ENCODE measurements at regions not wholly inside any gene's neighbourhood (a gene's known extent, or its start where the extent isn't known, plus 50 kb on each side); places are given as distances from the start of the nearest gene placed in this dataset.
"Not testable (repeated sequence)": the region's sequence is repeated elsewhere in the genome, so short reads cannot be mapped to it uniquely, and the experiment has no call there.

DNA sequence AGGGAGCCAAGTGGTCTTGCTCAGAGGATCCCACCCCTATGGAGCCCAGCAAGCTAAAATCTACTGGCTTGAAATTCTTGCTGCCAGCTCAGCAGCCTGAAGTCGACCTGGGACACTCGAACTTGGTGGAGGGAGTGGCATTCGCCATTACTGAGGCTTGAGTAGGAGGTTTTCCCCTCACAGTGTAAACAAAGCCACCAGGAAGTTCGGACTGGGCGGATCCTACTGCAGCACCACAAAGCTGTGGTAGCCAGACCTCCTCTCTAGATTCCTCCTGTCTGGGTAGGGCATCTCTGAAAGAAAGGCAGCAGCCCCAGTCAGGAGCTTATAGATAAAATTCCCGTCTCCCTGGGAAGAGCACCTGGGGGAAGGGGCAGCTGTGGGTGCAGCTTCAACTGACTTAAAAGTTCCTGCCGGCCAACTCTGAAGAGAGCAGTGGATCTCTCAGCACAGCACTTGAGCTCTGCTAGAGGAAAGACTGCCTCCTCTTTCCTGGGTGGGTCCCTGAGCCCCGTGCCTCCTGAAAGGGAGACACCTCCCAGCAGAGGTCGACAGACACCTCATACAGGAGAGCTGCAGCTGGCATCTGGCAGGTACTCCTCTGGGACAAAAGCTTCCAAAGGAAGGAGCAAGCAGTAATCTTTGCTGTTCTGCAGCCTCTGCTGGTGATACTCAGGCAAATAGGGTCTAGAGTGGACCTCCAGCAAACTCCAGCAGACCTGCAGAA is 576.3 kb upstream of the NECTIN3 start:
- no peak for DNase-seq

DNA sequence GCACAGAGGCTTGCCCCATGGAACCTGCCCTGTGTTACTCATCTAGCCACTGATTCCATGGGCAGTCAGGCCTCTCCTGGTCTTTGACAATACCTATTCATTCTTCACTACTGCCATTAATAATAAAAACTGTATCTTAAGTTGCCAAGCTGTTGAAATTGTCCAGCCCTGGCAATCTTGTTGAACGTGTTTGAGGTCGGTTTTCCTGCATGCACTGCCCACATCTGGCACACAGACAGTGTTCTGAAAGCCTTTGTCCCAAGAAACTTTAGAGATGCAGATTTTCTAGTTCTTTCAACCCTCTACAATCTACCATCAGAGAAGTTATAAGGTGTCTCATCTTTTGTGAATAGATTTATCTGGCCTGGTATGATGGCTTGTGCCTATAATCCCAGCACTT is 567.2 kb upstream of the NECTIN3 start:
- DNase-seq = no peak

DNA sequence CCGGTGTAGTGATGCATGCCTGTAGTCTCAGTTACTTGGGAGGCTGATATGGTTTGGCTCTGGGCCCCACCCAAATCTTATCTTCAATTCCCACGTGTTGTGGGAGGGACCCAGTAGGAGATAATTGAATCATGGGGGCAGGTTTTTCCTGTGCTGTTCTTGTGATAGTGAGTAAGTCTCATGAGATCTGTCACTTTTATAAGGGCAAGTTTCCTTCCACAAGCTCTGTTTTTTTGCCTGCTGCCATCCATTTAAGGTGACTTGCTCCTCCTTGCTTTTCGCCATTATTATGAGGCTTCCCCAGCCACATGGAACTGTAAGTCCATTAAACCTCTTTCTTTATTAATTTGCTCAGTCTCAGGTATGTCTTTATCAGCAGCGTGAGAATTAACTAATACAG is 566.7 kb upstream of the NECTIN3 start:
- DNase-seq = no peak

DNA sequence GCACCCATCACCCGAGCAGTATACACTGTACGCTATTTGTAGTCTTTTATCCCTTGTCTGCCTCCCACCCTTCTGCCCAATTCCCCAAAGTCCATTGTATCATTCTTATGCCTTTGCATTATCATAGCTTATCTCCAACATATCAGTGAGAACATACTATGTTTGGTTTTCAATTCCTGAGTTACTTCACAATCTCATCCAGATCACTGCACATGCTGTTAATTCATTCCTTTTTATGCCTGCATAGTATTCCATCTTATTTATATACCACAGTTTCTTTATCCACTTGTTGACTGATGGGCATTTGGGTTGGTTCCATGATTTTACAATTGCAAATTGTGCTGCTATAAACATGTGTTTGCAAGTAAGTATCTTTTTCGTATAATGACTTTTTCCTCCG is 564.7 kb upstream of the NECTIN3 start:
- no peak for DNase-seq

DNA sequence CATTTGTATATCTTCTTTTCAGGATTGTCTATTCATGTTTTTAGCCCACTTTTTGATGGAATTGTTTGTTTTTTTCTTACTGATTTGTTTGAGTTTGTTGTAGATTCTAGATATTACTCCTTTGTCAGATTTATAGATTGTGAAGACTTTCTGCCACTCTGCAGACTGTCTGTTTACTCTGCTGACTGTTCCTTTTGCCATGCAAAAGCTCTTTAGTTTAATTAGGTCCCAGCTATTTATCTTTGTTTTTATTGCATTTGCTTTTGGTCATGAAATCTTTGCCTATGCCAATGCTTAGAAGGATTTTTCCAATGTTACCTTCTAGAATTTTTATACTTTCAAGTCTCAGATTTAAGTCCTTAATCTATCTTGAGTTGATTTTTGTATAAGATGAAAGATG is 564.0 kb upstream of the NECTIN3 start:
- DNase-seq = not testable (repeated sequence)

DNA sequence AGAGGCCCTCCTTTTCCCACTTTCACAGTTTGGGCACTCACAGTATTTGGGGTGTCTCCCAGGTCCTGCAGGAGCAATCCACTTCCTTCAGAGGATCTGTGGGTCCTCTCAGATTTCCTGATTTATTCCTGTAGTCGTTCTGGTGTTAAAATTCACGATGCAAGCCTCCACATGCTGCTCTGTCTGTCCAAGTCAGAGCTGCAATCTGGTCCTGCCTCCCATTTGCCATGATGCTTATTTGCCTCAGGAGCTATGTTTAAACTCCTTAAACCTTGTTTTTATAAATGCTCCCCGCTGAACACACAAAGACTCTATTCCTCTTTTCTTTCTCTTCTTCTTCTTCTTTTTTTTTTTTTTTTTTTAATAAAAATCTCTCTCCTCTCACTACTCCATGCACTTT is 558.7 kb upstream of the NECTIN3 start:
- no peak for DNase-seq

DNA sequence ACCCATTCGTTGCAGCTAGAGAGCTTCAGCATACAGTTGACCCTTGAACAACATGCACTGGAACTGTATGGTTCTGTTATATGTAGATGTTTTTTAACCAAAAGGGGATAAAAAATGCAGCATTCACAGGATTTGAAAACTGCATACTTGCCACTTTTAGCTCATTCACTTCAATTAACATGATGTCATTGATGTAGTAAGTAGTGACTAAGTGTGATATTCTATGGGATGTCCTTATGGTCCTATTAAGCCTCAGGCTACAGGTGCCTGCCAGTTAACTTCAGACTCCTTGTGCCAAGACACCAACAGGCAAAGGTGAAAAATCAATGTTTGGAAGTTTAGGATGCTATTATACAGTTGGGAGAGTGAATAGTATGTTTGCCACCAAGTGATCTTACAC is 553.6 kb upstream of the NECTIN3 start:
- DNase-seq = no peak

DNA sequence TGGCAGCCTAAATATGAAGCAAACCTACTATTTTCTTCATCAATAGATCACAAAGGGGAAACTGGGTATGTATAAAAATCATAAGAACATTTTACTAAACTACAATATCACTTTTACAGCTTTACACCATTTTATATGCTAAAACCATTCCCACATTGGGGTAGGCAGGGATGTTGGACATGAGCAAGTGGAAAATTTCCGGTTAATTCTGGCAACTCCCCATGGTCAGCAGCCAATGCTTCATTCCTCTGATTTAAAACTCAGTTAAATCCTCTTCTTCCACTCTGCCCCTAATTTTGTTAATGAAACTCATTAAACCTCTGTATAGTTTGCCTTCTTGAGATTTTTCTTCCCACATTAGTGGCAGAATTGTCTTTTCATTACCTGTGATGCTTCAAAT is 552.5 kb upstream of the NECTIN3 start:
- DNase-seq = no peak

DNA sequence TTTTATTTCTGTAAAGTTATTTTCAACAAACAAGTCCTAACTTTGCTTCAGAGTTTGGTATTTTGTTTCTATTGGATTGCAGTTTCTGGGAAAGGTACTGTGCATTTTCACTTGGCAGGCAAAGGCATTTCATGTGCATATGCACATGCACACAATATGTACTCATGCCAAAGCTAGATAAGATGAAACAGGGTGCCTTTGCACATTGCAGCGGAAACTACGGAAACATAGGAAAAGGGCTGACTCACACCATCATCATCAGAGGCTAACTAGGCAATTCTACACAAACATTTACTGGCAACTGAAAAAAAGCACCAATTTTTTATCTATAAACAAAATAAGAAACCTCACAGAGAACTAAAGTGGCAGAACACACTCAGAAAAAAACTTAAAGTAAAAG is 550.6 kb upstream of the NECTIN3 start:
- no peak for DNase-seq

DNA sequence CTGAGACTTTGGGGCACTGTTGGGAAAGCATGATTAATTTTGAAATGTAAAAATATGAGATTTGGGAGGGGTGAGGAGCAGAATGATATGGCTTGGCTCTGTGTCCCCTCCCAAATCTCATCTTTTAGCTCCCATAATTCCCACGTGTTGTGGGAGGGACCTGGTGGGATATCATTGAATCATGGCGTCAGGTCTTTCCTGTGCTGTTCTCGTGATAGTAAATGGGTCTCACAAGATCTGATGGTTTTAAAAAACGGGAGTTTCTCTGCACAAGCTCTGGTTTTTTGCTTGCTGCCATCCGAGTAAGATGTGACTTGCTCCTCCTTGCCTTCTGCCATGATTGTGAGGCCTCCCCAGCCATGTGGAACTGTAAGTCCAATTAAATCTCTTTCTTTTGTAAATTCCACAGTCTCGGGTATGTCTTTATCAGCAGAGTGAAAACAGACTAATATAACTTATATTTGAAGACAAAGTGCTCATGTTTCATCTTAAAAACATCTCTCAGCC is 546.0 kb upstream of the NECTIN3 start:
- not testable (repeated sequence) for DNase-seq

DNA sequence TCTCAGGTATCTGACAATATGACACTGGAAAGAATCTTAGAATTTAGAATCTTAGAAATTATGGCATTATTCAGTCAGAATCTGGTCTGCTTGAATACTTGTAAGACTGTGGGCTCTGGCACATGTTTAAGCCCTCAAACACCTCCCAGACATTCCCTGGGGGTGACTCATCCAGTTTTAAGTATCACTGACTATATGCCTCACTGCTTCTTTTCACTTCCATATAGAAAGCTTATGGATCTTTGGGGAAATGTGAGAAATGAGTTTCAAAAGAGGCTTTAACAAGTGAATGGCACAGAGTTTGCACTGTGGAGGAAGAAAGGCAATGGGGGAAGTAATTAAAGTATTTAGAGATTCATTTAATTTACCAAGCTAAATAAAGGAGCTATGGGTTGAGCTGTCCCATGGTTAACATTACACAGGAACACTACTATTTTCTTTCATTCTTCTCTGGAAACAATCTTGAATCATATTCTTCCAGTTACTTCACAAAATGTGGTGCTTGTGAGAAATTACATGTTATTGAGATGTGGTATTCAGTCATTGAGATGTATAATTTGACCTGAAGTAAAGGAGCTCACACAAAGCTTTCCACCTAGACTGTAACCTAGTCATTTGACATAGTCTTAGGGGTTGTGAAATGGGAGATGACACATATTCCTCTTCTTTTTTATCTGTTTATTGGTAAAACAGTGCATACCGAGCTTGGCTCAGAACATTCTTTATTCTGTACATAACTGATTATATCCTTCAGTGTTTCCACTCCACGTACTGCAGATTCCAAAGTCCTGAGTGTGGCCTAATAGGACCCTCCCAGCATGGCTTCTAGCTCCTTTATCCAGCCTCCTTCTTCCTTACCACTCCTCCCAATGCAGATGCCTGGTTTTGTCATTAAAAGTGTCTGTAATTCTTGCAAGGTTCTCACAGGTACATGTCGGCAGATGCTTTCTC is 544.6 kb upstream of the NECTIN3 start:
- no peak for DNase-seq

DNA sequence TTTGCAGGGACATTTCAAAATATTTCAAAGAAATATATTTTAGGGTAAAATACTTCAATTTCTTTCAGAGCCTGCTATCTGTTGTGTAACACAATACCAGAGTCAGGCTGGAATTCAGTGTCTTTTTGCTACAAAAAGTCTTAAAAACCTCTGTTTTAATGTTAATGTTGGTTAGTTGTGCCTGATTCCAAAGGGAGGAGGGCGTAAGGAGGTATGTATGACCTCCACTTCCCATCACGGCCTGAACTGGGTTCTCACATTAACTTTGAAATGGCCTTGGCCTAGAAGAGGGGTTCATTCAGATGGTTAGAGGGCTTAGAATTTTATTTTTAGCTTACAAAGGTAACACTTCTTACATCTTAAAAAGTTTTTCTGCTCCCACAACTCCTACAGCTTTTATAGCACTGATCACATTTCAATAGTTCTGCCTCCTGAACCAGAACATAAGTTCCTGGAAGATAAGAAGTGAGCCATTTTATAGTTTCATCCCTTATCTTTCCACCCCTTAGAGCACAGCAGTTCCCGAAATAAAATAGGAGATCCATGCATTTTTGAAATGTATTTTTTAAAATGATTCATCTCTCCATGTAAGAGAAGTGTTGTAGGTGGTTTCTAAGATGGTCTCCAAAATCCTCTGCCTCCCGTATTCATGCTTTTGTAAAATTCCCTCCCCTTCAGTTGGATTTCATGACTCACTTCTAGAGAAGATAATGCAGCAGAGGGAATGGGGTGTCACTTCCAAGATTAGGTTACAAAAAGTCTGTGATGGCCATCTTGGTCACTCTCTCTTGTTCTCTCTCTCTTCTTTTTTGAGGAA is 543.1 kb upstream of the NECTIN3 start:
- DNase-seq = no peak

DNA sequence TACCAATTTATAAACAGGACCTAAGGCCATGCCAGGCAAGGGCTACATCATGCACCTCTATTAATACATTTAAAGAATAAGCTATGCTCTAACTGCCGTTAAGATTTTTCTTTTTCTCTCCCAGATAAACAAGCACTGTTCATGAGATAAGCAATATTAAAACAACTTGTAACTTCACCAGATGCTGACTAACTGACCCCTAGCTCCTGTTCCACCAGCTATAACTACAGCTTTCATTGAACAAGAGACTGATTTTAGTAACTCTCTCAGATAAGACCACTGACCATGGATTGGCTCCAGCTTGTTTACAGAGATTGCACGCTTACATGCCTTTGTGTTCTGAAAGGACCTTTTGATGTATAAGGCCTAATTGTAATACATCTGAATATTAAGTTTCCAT is 540.7 kb upstream of the NECTIN3 start:
- no peak for DNase-seq

DNA sequence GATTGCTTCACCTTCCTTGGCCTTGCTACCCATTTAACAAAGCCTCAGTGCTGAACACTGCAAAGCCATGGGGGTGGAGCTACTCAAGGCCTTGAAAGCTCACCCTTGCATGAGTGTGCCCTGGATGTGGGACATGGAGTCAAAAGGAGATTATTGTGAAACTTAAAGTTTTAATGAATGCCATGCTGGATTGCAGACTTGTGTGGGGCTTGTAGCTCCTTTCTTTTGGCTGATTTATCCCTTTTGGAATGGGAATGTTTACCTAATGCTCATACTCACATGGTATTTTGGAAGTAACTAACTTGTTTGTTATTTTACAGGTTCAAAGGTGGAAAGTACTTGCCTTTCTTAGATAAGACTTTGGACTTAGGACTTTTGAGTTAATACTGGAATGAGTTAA is 538.5 kb upstream of the NECTIN3 start:
- no peak for DNase-seq

DNA sequence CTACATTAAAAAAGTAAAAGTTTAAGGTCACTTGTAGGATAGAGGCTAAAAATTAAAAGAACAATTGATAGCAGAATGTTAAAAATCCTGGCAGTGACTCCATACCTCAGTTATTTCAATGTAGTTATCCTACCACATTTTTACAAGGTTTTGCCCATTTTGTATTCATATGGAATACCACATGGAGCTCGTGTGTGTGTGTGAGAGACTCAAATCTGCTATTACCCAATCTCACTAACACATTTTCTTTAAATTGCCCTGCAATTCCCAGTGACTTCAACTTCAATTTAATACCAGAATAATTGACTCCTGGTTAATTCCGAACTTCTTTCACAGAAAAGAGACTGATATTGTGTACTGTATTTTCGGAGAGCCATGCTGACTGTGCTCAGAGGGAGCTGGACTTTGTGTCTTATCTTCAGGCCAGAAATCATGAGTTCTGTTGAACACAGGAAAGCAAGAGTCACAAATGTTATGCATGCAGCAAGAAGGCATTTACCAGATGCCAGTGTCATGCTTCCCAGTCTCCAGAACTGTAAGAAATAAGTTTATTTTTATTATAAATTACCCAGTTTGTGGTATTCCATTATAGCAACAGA is 529.0 kb upstream of the NECTIN3 start:
- DNase-seq = no peak

DNA sequence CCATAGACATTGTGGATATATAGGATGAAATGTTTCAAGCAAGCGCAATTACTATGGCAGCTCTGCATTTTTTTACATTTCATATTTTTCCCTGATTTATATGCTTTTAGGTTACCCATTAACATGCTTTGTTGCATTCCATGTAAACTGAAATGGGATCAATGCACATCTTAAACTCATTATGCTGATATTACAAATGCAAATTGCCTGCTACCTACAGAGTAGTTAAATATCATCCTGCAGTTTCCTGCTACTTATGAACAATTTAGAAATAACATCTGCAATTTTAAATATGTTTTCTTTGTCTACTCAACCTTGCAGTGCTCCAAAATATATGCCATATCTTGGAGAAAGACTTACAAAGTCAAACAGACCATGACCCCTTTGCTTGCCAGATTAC is 526.9 kb upstream of the NECTIN3 start:
- no peak for DNase-seq

DNA sequence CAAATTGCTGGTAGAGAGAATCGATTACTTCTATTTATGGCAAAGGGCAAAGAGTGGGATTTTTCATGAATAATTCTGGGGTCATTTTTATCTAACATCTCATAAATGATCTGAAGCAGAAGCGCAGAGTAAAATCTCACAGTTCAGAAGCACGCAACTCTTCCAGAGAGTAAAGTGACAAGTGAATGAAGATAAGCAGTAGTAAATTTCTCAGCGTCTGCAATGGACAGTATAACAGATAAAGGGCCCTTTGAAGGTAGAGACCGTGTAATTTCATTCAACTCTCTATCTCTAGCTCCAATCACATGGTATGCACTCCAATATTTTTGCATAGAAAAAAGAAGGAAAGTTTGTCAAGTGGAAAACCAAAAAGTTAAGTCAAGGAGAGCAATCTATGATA is 521.1 kb upstream of the NECTIN3 start:
- no peak for DNase-seq

DNA sequence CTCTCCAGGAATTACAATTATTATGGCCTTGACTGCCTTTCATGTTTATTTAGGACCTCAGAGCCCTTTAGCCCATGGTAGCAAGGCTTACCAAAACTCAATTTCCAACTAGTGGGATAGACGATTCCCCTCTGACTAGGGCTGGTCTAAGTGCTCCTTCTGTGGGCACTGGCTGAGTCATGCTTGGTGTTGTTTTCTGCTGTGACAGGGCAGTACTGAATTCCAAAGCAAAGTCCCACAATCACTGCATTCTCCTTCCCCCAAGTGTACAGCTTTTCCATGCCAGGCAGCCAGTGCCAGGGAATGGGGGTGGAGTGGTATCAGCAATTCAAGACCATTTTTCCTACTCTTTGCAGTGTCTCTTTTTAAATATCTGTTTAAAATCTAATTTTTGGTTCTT is 509.0 kb upstream of the NECTIN3 start:
- no peak for DNase-seq

DNA sequence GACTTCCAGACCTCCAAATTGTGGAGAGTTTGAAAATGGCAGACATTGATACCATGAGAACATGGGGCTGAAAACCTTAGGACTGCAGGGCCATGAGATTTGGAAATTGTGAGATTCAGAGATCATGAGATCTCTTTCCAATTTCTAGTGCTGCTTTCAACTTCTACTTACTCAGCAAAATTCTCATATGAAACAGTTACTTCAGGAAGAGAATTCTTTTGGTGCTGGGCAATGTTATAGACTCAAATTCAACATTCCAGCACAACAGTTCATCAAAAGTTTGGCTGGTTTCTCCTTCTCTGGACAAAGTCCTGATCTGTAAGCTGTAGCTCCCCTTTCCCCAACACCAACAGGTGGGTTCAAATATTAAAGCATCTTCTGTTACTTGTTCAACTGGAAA is 506.9 kb upstream of the NECTIN3 start:
- no peak for DNase-seq

DNA sequence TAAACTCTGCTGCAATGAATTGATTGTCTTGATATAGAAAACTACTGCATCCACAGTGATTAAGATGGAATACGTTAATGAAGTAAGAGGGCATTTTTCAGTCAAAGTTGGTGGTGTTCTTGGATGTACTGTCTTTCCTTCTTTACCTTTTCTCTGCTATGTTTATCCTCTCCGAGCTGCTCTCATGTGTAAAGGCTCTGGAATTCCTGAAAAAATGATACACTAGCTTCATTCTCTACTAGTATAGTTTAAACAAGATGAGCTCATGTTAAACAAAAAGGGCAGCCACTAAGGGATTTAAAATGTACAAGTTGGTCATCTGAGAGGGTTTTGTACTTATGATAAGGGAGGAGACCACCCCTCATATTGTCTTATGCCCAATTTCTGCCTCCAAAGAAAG is 504.6 kb upstream of the NECTIN3 start:
- DNase-seq = no peak

DNA sequence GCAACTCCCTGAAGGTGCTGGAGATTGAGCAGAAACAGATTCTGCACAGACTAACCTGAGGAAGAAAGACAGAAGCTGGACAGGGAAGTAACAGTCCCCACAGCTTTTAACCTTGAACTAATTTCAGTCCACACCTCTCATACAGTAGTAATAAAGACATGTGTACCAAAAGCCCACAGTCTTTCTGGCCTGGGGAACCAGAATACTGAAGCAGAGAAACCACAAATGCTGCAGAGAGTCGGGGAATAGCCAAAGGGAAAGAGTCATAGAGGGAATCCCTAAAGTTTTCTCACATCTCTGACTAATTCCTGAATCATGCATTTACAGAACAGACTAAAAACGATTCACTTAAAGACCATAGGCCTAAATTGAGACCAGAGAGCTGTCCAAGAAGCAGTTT is 503.4 kb upstream of the NECTIN3 start:
- no peak for DNase-seq

DNA sequence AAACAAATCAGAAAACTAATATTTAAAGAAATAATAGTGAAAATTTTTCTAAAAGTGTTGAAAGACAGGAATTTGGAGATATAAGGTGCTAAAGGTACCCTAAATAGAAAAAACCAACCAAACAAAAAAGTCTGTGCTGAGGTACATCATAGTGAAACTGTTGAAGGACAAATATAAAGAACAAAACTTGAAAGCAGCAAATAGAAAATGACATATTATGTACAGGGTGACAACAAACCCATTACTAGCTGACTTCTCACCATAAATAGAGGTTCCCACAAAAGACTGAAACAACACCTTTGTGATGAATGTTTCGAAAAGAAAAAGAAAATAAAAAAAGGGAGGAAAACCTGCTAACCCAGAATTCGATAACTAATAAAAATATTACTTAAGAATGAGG is 502.5 kb upstream of the NECTIN3 start:
- no peak for DNase-seq

DNA sequence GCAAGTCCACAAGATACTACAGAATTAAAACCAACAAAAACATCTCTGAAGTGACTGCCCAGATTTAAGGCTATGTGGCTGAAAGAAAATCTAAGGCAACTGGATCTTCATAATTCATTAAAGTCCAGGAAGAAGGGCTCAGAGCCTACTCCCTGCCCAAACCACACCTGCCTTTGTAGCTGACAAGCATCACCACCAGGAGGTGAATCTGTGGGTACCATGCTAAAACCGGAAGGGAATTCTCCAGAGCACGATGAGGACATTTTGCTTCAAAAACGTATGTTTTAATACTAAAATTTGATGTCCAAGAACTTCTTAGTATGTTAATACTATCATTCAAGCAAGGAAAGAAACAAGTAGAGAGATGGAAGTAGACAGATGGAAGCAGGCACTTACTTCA is 495.9 kb upstream of the NECTIN3 start:
- no peak for DNase-seq

All from CD4-positive, alpha-beta T cell treated with Interleukin-1 beta for 1 hour (primary cell).